Sigmoid colon (tissue), 4 donors: ENCODE measurements at regions not wholly inside any gene's neighbourhood (a gene's known extent, or its start where the extent isn't known, plus 50 kb on each side); places are given as distances from the start of the nearest gene placed in this dataset.

Source experiments
- CTCF ChIP-seq, 4 experiments: fragments of 450-650 bp in 3 of 4; fragments of 200-600 bp in 1 of 4; IDR thresholded peaks; one replicate each; pipeline ENCODE4 v1.5.1; 2016 to 2019; ENCODE audit warnings: antibody characterized with exemption in 4 of 4, mild to moderate bottlenecking in 3 of 4, moderate library complexity in 2 of 4
- POLR2A ChIP-seq, 2 donors: fragments of 450-650 bp; IDR thresholded peaks; one replicate each; pipeline ENCODE4 v1.6.1; 2016; ENCODE audit warnings: antibody characterized with exemption in 2 of 2, mild to moderate bottlenecking in 2 of 2, moderate library complexity in 2 of 2
- POLR2AphosphoS5 ChIP-seq, 4 donors: sonication (generic); formaldehyde crosslinking; IDR thresholded peaks; one replicate each; pipeline ENCODE4 v1.6.1; 2017; ENCODE audit warnings: antibody characterized with exemption in 4 of 4

- TF ChIP-seq CTCF (IDR thresholded peaks at IDR 0.05), result no peak
- no peak for TF ChIP-seq POLR2AphosphoS5 (IDR thresholded peaks at IDR 0.05)
- no peak for TF ChIP-seq POLR2A (IDR thresholded peaks at IDR 0.05)
Measured at GRCh38 chr10:43870968-43871439, 222.3 kb upstream of the ZNF32 start.
